Umbilical cord (tissue), 1 donor: ENCODE measurements at regions not wholly inside any gene's neighbourhood (a gene's known extent, or its start where the extent isn't known, plus 50 kb on each side); places are given as distances from the start of the nearest gene placed in this dataset.

ENCODE experiments used
- DNase-seq: peaks from one replicate; pipeline ENCODE4 v3.0.0-alpha.2; 2015; ENCODE audit warnings: low spot score

GRCh38 chr13:33707449-33707848 is 110.5 kb upstream of the RFC3 start:
- DNase-seq: no peak

- DNase-seq: no peak
Measured at GRCh38 chr13:33710924-33711323, 107.0 kb upstream of the RFC3 start.

DNA sequence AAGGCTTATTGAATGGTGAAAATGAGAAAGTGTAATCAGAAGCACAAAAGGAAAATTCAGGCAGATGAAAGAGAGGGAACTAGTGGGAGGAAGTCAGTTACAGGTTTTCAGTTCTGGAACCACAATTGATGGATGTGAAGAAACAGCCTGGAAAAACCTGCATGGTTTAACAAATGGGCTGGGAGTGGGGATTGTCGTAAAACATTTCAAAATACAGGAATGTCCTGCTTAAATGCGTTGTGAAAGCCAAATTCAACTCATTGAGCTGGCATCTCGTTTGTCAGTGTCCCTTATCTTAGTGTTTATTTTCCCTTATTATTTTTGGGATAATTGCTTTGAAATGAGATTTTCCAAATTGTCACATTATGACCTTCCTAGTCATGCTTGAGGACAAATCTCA is 106.5 kb upstream of the RFC3 start:
- DNase-seq: no peak

DNA sequence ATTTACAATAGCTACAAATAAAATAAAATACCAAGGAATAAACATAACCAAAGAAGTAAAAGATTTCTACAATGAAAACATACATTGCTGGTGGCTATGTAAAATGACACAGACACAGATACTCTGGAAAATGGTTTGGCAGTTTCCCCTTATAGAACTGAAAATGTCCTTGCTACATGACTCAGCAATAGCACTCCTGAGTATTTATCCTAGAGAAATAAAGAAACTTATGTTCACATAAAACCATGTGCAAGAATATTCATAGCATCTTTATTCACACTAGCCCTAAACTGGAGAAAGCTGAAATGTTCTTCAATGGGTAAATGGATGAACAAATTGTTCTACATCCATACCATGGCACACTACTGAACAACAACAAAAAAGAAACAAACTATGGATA is 100.2 kb upstream of the RFC3 start:
- no peak for DNase-seq

DNA sequence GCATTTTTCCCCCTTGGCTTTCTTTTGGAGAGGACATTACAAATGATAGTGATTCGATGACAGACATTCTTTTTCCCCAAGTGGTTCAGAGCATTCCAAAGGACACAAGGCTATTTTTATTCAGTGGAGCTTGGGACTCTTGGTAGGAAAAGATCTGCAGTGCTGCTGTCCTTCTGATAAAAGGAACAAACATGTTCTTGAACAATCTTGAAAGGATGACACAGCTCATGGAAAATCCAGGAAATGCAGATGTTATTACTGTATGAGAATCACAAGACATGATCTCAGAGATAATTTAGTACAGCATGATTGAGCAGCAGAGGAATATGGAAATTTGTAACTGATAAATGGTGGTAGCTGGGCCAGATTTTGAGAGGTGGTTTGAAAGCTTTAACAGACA is 96.2 kb upstream of the RFC3 start:
- DNase-seq: peak; percentile 68

DNA sequence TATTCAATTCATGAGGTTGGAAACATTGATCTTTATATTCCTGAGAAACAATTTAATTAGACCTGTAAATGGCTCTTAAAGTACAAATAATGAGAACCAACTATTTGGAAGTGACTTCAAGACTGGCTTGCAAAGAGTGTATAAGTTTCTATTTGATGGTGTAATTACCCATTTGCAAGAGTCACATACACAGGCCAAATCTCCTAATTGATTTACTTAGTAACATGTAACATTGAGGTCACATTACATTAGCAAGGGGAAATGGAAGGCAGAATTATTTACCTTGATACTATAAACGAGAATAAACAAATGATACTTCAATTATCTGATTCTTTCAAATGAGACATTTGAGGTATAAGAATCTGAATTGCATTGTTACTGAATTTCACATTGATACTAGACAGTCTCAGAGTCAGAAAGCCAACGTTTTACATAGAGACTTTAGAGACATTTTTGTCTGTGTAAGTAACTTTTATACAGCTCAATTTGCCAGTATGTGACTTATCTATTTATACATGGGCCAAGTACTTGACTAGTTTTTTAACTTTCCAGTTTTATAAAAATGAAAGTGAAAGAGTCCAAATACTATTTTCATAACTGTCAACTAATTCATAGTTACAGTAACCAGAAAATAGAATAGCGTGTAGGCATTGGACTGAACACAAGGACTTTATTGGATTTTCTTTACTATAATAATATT is 95.6 kb upstream of the RFC3 start:
- peak; percentile 35 for DNase-seq

DNA sequence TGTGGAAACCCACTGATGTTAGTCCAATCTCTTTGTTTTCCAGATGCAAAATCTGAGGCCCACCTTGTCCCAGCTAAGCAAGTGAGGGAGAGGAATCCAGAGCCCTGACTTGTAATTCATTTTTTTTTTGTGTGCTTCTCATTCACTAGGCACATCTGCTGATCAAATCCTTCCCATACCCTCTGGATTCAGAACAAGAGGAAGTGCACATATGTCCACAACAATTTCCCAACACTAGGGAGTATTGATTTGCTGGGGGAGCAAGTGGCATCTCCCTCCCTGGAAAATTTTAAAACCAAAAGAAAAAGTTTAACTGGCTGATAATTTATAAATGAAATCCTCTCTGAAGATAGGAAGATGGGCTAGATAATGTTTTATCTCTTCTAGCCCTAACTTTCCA is 94.6 kb upstream of the RFC3 start:
- no peak for DNase-seq

DNA sequence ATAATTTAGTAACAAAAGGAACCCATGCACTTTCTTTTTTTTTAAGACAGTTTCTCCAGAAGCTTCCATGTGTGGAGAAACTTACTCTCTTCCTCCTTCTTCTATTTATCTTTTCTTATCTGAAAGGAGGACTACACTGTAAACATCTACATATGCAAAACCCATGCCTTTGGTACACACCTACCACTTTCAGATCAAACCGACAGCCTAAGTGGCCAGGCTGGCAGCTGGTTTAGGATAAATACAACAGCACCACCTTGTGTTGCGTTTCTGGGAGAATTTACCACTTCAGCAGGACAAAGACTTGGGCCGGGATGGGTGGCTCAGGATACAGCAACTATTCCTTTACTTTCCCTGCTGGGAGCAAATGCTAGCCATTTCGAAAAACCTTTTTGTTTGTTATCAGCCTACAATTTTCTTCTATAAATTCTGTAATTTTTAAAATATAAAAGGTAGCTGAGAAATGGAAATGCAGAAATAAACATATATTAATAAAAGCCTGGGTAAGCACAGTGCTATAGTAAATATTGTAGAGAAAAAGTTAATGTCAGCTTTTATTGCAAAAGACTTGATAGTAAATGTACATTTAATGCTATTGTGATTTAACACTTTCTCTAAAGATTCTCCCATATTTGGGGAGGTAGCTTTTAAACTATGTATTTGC is 94.0 kb upstream of the RFC3 start:
- peak; percentile 91 for DNase-seq

DNA sequence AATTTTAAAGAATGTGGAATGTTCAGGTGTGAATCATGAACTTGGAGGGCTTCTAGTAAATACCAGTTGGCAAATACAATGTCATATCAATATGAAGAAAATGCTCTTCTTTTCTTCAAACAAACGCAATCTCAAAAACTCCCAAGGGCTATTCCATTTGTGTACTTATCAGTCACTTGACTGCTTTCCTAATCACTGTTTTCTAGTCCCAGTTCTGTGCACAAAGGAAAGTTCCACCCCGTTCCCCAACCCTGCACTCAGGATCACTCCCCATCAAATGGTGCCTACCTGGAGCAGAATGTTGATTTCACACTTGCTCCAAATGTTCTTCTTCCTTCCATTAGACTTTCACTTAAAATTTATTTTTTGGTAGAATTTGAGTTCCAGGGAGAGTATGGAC is 92.6 kb upstream of the RFC3 start:
- no peak for DNase-seq

DNA sequence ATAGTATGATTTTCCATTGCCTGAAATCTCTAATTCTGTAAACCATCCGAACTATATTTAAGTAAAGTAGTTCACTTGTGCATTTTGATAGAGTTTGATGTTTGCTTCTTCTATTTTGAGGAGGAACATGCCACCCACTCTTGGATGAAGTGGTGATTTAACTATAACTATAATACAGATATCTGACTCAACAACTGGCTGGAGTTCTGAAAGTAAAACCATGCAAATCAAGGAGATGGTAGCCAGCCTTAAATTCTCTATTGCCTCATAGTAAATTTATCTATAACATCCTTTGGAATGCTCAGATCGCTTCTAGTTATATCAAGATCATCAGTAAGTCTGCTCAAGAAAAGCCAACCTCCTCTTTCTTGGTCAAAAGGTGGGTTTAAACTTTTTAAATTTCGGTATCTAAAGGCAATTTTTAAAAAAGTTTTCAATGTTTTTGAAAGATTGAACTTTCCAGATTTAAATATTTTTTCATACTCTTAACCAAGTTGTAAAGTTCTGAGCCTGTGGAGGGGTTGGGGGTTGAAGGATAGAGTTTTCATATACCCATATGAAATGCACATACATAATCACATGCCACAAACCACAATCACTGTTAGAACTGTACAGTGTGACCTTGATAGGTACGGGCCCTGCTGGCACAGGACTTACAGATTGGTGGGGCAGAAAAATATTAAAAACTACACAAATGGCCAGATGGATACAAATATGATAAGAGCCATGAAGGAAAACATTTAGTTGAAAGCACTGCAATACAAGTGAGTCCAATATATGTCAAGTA is 90.5 kb upstream of the RFC3 start:
- DNase-seq: no peak

DNA sequence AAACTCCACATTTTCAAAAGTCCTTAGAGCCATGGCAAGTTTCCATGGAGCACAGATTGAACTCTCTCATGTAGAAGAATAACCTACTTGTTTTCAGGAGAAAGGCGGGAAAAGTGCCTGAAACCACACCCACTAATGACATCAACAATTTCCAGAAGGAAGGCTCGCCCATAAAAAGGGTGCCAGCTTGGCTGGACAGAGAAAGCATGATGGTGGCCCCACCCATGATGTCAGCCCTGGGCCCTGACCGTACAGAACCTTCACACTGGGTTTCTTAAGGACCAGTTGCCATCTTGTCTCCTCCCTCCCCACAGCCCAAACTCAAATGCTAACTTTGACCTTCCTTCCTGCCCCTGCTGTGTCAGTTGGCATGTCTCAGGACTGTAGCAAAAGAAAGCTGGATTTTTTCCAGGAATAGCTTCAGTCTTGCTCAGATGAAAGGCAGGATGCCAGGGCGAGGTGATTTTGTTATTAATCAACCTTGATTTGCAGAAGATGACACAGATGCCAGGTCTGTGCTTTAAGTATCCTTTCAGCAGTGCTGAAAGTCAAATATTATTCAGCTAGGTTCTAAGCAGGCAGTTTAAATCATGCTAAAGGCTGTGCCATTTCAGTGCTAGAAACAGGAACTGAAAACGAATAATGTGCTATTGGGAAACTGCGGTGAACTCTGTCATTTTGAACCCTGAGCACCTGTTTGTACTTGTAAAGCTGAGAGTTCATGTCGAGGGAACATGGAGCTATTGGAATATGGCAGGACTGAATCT is 89.5 kb upstream of the RFC3 start:
- no peak for DNase-seq

DNA sequence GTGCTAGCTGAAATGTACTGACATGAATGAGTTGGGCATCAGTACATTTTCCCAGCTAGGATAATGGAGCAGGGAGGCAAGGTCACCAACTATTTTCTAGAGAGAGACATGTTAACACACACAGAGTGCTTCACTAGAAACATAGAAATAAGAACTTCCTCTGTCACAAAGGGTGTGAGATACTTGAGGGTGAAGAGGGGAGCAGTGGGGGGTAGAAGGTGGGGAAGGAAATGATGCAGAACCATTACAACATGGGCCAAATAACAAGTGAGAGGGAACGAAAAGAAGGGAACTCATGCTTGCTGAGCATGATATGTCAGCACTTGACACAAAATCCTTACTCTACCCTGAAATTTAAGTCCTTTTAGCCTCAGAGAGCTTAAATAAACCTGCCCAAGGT is 87.8 kb upstream of the RFC3 start:
- no peak for DNase-seq

DNA sequence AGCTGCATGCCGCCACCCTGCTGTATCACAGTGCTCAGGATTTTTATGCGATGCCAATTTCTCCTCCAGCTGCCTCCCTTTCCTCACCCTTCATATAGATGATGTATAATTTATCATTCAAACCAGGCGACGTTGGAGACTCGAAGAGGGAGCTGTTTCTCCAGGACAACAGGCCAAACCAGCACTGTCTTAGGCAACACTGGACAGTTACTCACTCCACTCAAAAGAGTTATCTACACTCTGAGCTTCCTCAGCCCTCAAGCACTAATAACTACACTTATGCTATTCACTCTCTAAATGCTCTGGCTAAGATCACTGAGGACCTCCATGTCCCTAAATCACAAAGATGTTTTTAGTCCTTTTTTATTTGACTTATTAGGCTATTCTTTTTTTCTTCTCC is 87.3 kb upstream of the RFC3 start:
- no peak for DNase-seq

DNA sequence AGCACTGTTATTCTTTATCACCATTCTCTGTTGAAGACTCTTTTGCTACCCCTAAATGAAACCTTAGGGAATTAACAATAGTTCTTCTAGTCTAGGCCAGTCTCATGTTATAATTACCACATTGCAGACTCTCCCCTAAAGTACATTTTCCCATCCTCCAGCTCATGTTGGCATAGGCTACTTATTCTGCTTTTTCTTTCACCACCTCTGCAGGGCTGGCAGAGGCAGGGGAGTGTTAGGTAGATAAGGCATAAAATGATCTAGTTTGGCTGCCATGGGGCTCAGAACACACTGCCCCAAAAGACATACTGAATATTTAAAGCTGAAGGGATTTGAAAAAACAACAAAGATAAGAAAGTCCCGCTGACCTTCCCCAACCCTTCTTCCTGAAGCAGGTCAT is 82.7 kb upstream of the RFC3 start:
- no peak for DNase-seq

DNA sequence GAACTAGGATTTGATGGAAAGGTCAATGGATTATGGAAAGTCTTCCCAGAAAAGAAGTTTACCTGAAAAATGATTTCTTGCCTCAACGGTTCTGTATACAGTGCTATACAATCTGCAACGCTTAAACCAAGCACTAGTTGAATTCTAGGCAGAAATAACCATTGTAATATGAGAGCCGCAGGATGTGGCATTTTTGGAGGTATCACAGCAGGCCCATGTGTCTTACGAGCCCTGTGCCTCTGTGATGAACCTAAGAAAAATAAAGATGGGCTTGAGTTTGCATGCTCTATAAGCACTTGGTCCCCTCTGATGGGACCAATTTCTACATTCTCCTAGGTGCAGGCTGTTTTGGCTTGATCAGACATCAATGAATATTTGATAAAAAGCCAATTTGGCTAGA is 78.7 kb upstream of the RFC3 start:
- no peak for DNase-seq

DNA sequence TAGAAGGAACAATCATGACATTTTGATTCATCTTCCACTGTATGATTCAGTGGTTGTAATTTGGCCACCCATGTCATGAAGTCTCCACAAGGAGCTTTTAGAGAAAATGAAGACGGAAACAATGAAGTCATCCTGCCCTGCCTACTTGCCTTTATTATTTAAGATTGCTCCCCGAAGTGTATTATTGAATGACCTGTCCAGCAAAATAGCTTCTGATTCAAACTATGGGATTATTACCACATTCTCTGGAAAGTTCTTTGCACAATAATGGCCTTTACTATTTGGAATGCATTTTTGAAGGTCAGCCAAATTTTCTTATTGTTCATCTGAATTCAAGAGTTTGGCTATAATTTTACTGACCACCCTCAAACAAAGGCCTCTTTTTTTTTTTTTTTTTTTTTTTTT is 77.8 kb upstream of the RFC3 start:
- no peak for DNase-seq

- no peak for DNase-seq
Measured at GRCh38 chr13:33742321-33742720, 75.6 kb upstream of the RFC3 start.

- no peak for DNase-seq
Measured at GRCh38 chr13:33743438-33744368, 74.2 kb upstream of the RFC3 start.

GRCh38 chr13:33744589-33745369 is 73.2 kb upstream of the RFC3 start:
- DNase-seq: no peak
